Skeletal muscle tissue (tissue), 3 donors: ENCODE measurements at regions not wholly inside any gene's neighbourhood (a gene's known extent, or its start where the extent isn't known, plus 50 kb on each side); places are given as distances from the start of the nearest gene placed in this dataset.
"Not testable (repeated sequence)": the region's sequence is repeated elsewhere in the genome, so short reads cannot be mapped to it uniquely, and the experiment has no call there.

Source experiments
- H3K27ac ChIP-seq: one replicate; pipeline ENCODE4 v1.7.0; 2013; ENCODE audit warnings: mild to moderate bottlenecking, low read depth, low read length, inconsistent platforms
- H3K27me3 ChIP-seq, 3 donors: one replicate each; pipeline ENCODE4 v1.7.0; 2013; ENCODE audit warnings: low read length in 3 of 3; ENCODE audit not compliant: control insufficient read depth in 3 of 3, insufficient read depth in 3 of 3
- H3K36me3 ChIP-seq, 3 donors: one replicate each; pipeline ENCODE4 v1.7.0; 2013; ENCODE audit warnings: low read length in 3 of 3; ENCODE audit not compliant: control insufficient read depth in 3 of 3, insufficient read depth in 3 of 3
- H3K4me1 ChIP-seq, 3 donors: one replicate each; pipeline ENCODE4 v1.7.0; 2013; ENCODE audit warnings: low read length in 3 of 3, mild to moderate bottlenecking in 3 of 3; ENCODE audit not compliant: control insufficient read depth in 3 of 3, insufficient read depth in 3 of 3
- H3K4me3 ChIP-seq, 3 donors: one replicate each; pipeline ENCODE4 v1.7.0; 2013; ENCODE audit warnings: low read length in 3 of 3
- H3K9ac ChIP-seq, 3 donors: one replicate each; pipeline ENCODE4 v1.7.0; 2013; ENCODE audit warnings: low read length in 3 of 3, mild to moderate bottlenecking in 3 of 3, moderate library complexity in 2 of 3, low read depth in 1 of 3
- H3K9me3 ChIP-seq, 3 donors: one replicate each; pipeline ENCODE4 v1.7.0; 2013; ENCODE audit warnings: low read length in 3 of 3; ENCODE audit not compliant: control insufficient read depth in 3 of 3
- donor health status: Osteomylitis.

GRCh38 chr1:61028136-61028535 lies 54.2 kb upstream of the NFIA start:
- H3K27ac ChIP-seq, result no peak overlapping the region
- no peak overlapping the region for H3K9ac ChIP-seq
- no peak overlapping the region for H3K4me3 ChIP-seq
- no peaks in the 10 kb centered on the region for H3K36me3 ChIP-seq
- no peaks in the 10 kb centered on the region for H3K4me1 ChIP-seq
- no peaks in the 10 kb centered on the region for H3K27me3 ChIP-seq
- no peaks in the 10 kb centered on the region for H3K9me3 ChIP-seq

GRCh38 chr1:61018068-61018467 lies 64.3 kb upstream of the NFIA start:
- not testable (repeated sequence) for H3K9me3 ChIP-seq, H3K27ac ChIP-seq, H3K9ac ChIP-seq, H3K36me3 ChIP-seq, H3K4me3 ChIP-seq, H3K27me3 ChIP-seq
- peaks cover 9 to 14% (median 12%) of the 10 kb centered on the region in 3 donors for H3K4me1 ChIP-seq

GRCh38 chr1:61017651-61018050 lies 64.7 kb upstream of the NFIA start:
- H3K9ac ChIP-seq, result no peak overlapping the region
- no peaks in the 10 kb centered on the region for H3K36me3 ChIP-seq
- peaks cover 11 to 17% (median 15%) of the 10 kb centered on the region in 3 donors for H3K4me1 ChIP-seq
- no peaks in the 10 kb centered on the region for H3K27me3 ChIP-seq
- no peak overlapping the region for H3K4me3 ChIP-seq
- no peak overlapping the region for H3K27ac ChIP-seq
- H3K9me3 ChIP-seq, result no peaks in the 10 kb centered on the region

GRCh38 chr1:61013946-61014667 lies 68.3 kb upstream of the NFIA start:
- H3K27ac ChIP-seq, result no peak overlapping the region
- no peaks in the 10 kb centered on the region for H3K9me3 ChIP-seq
- no peaks in the 10 kb centered on the region for H3K27me3 ChIP-seq
- peaks cover 11 to 17% (median 15%) of the 10 kb centered on the region in 3 donors for H3K4me1 ChIP-seq
- H3K9ac ChIP-seq, result no peak overlapping the region
- H3K36me3 ChIP-seq, result no peaks in the 10 kb centered on the region
- H3K4me3 ChIP-seq, result no peak overlapping the region

- peaks cover 11 to 17% (median 15%) of the 10 kb centered on the region in 3 donors for H3K4me1 ChIP-seq
- H3K4me3 ChIP-seq, result no peak overlapping the region
- no peak overlapping the region for H3K27ac ChIP-seq
- no peaks in the 10 kb centered on the region for H3K9me3 ChIP-seq
- no peaks in the 10 kb centered on the region for H3K27me3 ChIP-seq
- H3K9ac ChIP-seq, result no peak overlapping the region
- no peaks in the 10 kb centered on the region for H3K36me3 ChIP-seq
Observed at GRCh38 chr1:61013189-61013945, 69.0 kb upstream of the NFIA start.

- no peak overlapping the region for H3K27ac ChIP-seq
- H3K4me1 ChIP-seq, result peaks cover 11 to 17% (median 15%) of the 10 kb centered on the region in 3 donors
- H3K27me3 ChIP-seq, result no peaks in the 10 kb centered on the region
Observed at GRCh38 chr1:61012341-61012761, 70.0 kb upstream of the NFIA start.

GRCh38 chr1:61011561-61012263 lies 70.6 kb upstream of the NFIA start:
- H3K9ac ChIP-seq, result no peak overlapping the region
- no peaks in the 10 kb centered on the region for H3K36me3 ChIP-seq
- H3K4me3 ChIP-seq, result no peak overlapping the region
- no peaks in the 10 kb centered on the region for H3K27me3 ChIP-seq
- H3K27ac ChIP-seq, result no peak overlapping the region
- H3K9me3 ChIP-seq, result no peaks in the 10 kb centered on the region
- H3K4me1 ChIP-seq, result peaks cover 11 to 17% (median 15%) of the 10 kb centered on the region in 3 donors

More at GRCh38 chr1:61012341-61012761, 70.0 kb upstream of the NFIA start:
- Histone ChIP-seq H3K9me3 (no peaks in the 10 kb centered on the region), H3K36me3 (no peaks in the 10 kb centered on the region), H3K4me3 (no peak overlapping the region), H3K9ac (no peak overlapping the region)

GRCh38 chr1:61007534-61008364 lies 74.6 kb upstream of the NFIA start:
- Histone ChIP-seq H3K27me3 (no peaks in the 10 kb centered on the region), H3K9me3 (no peaks in the 10 kb centered on the region), H3K27ac (no peak overlapping the region), H3K4me3 (no peak overlapping the region), H3K36me3 (no peaks in the 10 kb centered on the region), H3K4me1 (peaks cover 0 to under 1% (median 0%) of the 10 kb centered on the region in 3 donors), H3K9ac (no peak overlapping the region)

- Histone ChIP-seq H3K27me3 (no peaks in the 10 kb centered on the region), H3K9me3 (no peaks in the 10 kb centered on the region), H3K36me3 (no peaks in the 10 kb centered on the region), H3K9ac (no peak overlapping the region), H3K4me3 (no peak overlapping the region), H3K4me1 (no peaks in the 10 kb centered on the region), H3K27ac (no peak overlapping the region)
Observed at GRCh38 chr1:61005614-61006580, 76.5 kb upstream of the NFIA start.
